OCI-LY3 (cell line): ENCODE measurements at regions not wholly inside any gene's neighbourhood (a gene's known extent, or its start where the extent isn't known, plus 50 kb on each side); places are given as distances from the start of the nearest gene placed in this dataset.

Experiments
- EZH2phosphoT487 ChIP-seq: fragments of 200-600 bp; shearing (Covaris generic); IDR thresholded peaks from 2 replicates; pipeline ENCODE4 v1.6.1; 2018; ENCODE audit warnings: antibody characterized with exemption, mixed run types, low read depth
- TF ChIP-seq, protein P1 (sequence below): fragments of 200-600, 300-600 bp; sonication (generic); IDR thresholded peaks from 2 replicates; pipeline ENCODE4 v1.5.1; 2014; ENCODE audit warnings: antibody characterized with exemption, low read length, low read depth

DNA sequence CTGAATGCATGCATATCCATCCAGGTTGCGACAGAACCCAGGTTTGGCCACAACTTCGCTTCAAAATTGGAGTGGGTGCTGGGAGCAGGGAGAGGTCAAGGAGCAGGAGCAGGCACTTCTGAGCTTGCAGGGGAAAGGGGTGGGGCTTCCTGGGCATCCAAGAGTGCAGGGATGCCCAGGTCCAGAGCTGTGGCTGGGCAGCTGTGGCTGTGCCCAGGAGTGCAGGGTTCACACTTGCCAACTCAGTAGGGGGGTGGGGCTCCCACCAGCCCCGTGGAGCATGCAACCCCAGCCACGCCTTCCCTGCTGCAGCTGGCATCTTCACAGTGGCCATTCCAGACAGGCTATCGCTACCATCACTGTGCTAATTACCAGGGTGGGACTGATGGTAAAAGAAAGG is 115.3 kb upstream of the MTNR1B start:
- TF ChIP-seq, protein P1, sequence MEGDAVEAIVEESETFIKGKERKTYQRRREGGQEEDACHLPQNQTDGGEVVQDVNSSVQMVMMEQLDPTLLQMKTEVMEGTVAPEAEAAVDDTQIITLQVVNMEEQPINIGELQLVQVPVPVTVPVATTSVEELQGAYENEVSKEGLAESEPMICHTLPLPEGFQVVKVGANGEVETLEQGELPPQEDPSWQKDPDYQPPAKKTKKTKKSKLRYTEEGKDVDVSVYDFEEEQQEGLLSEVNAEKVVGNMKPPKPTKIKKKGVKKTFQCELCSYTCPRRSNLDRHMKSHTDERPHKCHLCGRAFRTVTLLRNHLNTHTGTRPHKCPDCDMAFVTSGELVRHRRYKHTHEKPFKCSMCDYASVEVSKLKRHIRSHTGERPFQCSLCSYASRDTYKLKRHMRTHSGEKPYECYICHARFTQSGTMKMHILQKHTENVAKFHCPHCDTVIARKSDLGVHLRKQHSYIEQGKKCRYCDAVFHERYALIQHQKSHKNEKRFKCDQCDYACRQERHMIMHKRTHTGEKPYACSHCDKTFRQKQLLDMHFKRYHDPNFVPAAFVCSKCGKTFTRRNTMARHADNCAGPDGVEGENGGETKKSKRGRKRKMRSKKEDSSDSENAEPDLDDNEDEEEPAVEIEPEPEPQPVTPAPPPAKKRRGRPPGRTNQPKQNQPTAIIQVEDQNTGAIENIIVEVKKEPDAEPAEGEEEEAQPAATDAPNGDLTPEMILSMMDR: no peak
- TF ChIP-seq EZH2phosphoT487: no peak
